Activated CD8-positive, alpha-beta T cell treated with anti-CD3 and anti-CD28 coated beads for 36 hours (primary cell): ENCODE measurements at regions not wholly inside any gene's neighbourhood (a gene's known extent, or its start where the extent isn't known, plus 50 kb on each side); places are given as distances from the start of the nearest gene placed in this dataset.

Experiments
- ATAC-seq: fragments of 200-7000 bp; cut with Tn5 transposase; one replicate; pipeline ENCODE4 v1.10.0; 2021; ENCODE audit warnings: mild to moderate bottlenecking, moderate library complexity
- CTCF ChIA-PET: fragments of 350-600 bp; sonication (Branson Sonifier 250); formaldehyde crosslinking; loops from one replicate; lab custom pipeline; 2021; ENCODE audit warnings: antibody characterized with exemption; lab: Charles Lee
- POLR2A ChIA-PET: fragments of 350-600 bp; sonication (Branson Sonifier 250); formaldehyde crosslinking; loops from one replicate; lab custom pipeline; 2021; ENCODE audit warnings: antibody characterized with exemption; lab: Charles Lee
- DNase-seq: peaks from one replicate; pipeline ENCODE4 v3.0.0-alpha.2; 2020
- H3K27ac Mint-ChIP-seq: one replicate; pipeline ENCODE4 v1.8.0; 2021; ENCODE audit warnings: mild to moderate bottlenecking, mixed read lengths
- H3K27me3 Mint-ChIP-seq: one replicate; pipeline ENCODE4 v1.8.0; 2021; ENCODE audit warnings: mixed read lengths
- H3K36me3 Mint-ChIP-seq: one replicate; pipeline ENCODE4 v1.8.0; 2021; ENCODE audit warnings: low read depth, mixed read lengths
- H3K4me1 Mint-ChIP-seq: one replicate; pipeline ENCODE4 v1.8.0; 2021; ENCODE audit warnings: low read depth, mixed read lengths
- H3K4me3 Mint-ChIP-seq: one replicate; pipeline ENCODE4 v1.8.0; 2021; ENCODE audit warnings: mild to moderate bottlenecking, moderate library complexity, mixed read lengths
- H3K9me3 Mint-ChIP-seq: one replicate; pipeline ENCODE4 v1.8.0; 2021; ENCODE audit warnings: mixed read lengths
- CTCF ChIP-seq: fragments of 200-600 bp; IDR thresholded peaks from one replicate; pipeline ENCODE4 v1.8.0; 2022; ENCODE audit warnings: antibody characterized with exemption, mild to moderate bottlenecking
- intact Hi-C: fragments of 100-400 bp; cut with micrococcal nuclease; formaldehyde crosslinking; loops from one replicate; pipeline ENCODE4 v1.10.0; 2022

- intact Hi-C loops: no loop called here
- no peak for TF ChIP-seq CTCF
- ChIA-PET CTCF (no interaction called here), POLR2A (no interaction called here)
- Mint-ChIP-seq H3K4me3 (no peak overlapping the region), H3K36me3 (no peaks in the 10 kb centered on the region), H3K9me3 (peaks cover 1% of the 10 kb centered on the region), H3K27ac (no peak overlapping the region), H3K4me1 (no peaks in the 10 kb centered on the region), H3K27me3 (no peaks in the 10 kb centered on the region)
- DNase-seq (no peak), ATAC-seq (no peak)
These were observed 813.4 kb upstream of the EPHA6 start for GRCh38 chr3:96000966-96001365.

GRCh38 chr3:96007650-96008195, 806.7 kb upstream of the EPHA6 start:
- Mint-ChIP-seq H3K4me1 (no peaks in the 10 kb centered on the region), H3K9me3 (peaks cover 9% of the 10 kb centered on the region), H3K4me3 (no peak overlapping the region), H3K36me3 (no peaks in the 10 kb centered on the region), H3K27ac (no peak overlapping the region), H3K27me3 (no peaks in the 10 kb centered on the region)
- no peak for TF ChIP-seq CTCF
- POLR2A ChIA-PET: no interaction called here
- CTCF ChIA-PET: no interaction called here
- intact Hi-C loops: no loop called here
- ATAC-seq (no peak), DNase-seq (no peak)

- intact Hi-C loops: no loop called here
- ATAC-seq (no peak), DNase-seq (no peak)
- H3K4me3 Mint-ChIP-seq: no peak overlapping the region
- H3K9me3 Mint-ChIP-seq: peaks cover 9% of the 10 kb centered on the region
- no peak for TF ChIP-seq CTCF
- ChIA-PET POLR2A (no interaction called here), CTCF (no interaction called here)
- H3K4me1 Mint-ChIP-seq: no peaks in the 10 kb centered on the region
- H3K36me3 Mint-ChIP-seq: no peaks in the 10 kb centered on the region
- H3K27ac Mint-ChIP-seq: no peak overlapping the region
- H3K27me3 Mint-ChIP-seq: no peaks in the 10 kb centered on the region
These were observed 801.5 kb upstream of the EPHA6 start for GRCh38 chr3:96012939-96013338.

- intact Hi-C loops: no loop called here
- Mint-ChIP-seq H3K27ac (no peak overlapping the region), H3K27me3 (no peaks in the 10 kb centered on the region), H3K9me3 (peaks cover 3% of the 10 kb centered on the region), H3K4me3 (no peak overlapping the region), H3K36me3 (no peaks in the 10 kb centered on the region), H3K4me1 (no peaks in the 10 kb centered on the region)
- no peak for DNase-seq
- no peak for TF ChIP-seq CTCF
- CTCF ChIA-PET: no interaction called here
- POLR2A ChIA-PET: no interaction called here
- ATAC-seq: no peak
These were observed 796.8 kb upstream of the EPHA6 start for GRCh38 chr3:96017556-96017955.

GRCh38 chr3:96022676-96023075, 791.7 kb upstream of the EPHA6 start:
- DNase-seq (no peak), ATAC-seq (no peak)
- POLR2A ChIA-PET: no interaction called here
- intact Hi-C loops: no loop called here
- TF ChIP-seq CTCF: no peak
- Mint-ChIP-seq H3K4me3 (no peak overlapping the region), H3K4me1 (no peaks in the 10 kb centered on the region), H3K27me3 (no peaks in the 10 kb centered on the region), H3K36me3 (no peaks in the 10 kb centered on the region), H3K27ac (no peak overlapping the region), H3K9me3 (peaks cover 7% of the 10 kb centered on the region)
- CTCF ChIA-PET: no interaction called here
